ENCODE measurements at regions not wholly inside any gene's neighbourhood (a gene's known extent, or its start where the extent isn't known, plus 50 kb on each side); places are given as distances from the start of the nearest gene placed in this dataset.

DNA sequence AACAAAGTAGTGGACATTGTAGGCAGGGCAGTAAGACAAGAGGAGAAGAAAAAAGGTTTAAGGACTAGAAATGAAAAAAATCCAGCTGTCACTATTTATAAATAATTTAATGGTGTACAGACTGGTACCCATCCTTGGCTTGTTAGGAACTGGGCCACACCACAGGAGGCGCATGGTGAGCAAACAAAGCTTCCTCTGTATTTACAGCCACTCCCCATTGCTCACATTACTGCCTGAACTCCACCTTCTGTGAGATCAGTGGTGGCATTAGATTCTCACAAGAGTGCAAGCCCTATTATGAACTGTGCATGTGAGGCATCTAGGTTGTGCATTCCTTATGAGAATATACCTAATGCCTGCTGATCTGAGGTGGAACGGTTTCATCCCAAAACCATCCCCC lies 62.6 kb upstream of the DMAC1 start:
- H3K27me3 ChIP-seq (ENCODE audit: control insufficient read depth in 4 of 4, insufficient read depth in 4 of 4, low read length in 3 of 4) = peaks cover 0 to 3% (median 0%) of the 10 kb centered on the region in 4 donors
- no peak overlapping the region for H3K9ac ChIP-seq (ENCODE audit: low read depth in 1 of 2, low read length in 2 of 2)
- H3K9me3 ChIP-seq (ENCODE audit: control insufficient read depth in 4 of 4, low read length in 3 of 4) = no peaks in the 10 kb centered on the region
- WGBS = 67% methylated on average over 2 of the region's 2 CpGs
- H3K4me3 ChIP-seq (ENCODE audit: low read depth in 1 of 3, low read length in 3 of 3) = no peak overlapping the region
- DNase-seq (ENCODE audit: low spot score) = no peak
- H3K4me1 ChIP-seq (ENCODE audit: control insufficient read depth in 4 of 4, insufficient read depth in 4 of 4, low read length in 3 of 4) = no peaks in the 10 kb centered on the region
- TF ChIP-seq EGR1 (IDR thresholded peaks at IDR 0.05; ENCODE audit: low read depth in 2 of 2) = no peak
- TF ChIP-seq, protein P1, sequence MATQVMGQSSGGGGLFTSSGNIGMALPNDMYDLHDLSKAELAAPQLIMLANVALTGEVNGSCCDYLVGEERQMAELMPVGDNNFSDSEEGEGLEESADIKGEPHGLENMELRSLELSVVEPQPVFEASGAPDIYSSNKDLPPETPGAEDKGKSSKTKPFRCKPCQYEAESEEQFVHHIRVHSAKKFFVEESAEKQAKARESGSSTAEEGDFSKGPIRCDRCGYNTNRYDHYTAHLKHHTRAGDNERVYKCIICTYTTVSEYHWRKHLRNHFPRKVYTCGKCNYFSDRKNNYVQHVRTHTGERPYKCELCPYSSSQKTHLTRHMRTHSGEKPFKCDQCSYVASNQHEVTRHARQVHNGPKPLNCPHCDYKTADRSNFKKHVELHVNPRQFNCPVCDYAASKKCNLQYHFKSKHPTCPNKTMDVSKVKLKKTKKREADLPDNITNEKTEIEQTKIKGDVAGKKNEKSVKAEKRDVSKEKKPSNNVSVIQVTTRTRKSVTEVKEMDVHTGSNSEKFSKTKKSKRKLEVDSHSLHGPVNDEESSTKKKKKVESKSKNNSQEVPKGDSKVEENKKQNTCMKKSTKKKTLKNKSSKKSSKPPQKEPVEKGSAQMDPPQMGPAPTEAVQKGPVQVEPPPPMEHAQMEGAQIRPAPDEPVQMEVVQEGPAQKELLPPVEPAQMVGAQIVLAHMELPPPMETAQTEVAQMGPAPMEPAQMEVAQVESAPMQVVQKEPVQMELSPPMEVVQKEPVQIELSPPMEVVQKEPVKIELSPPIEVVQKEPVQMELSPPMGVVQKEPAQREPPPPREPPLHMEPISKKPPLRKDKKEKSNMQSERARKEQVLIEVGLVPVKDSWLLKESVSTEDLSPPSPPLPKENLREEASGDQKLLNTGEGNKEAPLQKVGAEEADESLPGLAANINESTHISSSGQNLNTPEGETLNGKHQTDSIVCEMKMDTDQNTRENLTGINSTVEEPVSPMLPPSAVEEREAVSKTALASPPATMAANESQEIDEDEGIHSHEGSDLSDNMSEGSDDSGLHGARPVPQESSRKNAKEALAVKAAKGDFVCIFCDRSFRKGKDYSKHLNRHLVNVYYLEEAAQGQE (IDR thresholded peaks at IDR 0.05) = no peak
- no peak for TF ChIP-seq NR2F2 (IDR thresholded peaks at IDR 0.05)
- TF ChIP-seq HNF4G (IDR thresholded peaks at IDR 0.05) = no peak
- TF ChIP-seq, protein P2, sequence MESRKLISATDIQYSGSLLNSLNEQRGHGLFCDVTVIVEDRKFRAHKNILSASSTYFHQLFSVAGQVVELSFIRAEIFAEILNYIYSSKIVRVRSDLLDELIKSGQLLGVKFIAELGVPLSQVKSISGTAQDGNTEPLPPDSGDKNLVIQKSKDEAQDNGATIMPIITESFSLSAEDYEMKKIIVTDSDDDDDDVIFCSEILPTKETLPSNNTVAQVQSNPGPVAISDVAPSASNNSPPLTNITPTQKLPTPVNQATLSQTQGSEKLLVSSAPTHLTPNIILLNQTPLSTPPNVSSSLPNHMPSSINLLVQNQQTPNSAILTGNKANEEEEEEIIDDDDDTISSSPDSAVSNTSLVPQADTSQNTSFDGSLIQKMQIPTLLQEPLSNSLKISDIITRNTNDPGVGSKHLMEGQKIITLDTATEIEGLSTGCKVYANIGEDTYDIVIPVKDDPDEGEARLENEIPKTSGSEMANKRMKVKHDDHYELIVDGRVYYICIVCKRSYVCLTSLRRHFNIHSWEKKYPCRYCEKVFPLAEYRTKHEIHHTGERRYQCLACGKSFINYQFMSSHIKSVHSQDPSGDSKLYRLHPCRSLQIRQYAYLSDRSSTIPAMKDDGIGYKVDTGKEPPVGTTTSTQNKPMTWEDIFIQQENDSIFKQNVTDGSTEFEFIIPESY (IDR thresholded peaks at IDR 0.05) = no peak
- TF ChIP-seq, protein P3, sequence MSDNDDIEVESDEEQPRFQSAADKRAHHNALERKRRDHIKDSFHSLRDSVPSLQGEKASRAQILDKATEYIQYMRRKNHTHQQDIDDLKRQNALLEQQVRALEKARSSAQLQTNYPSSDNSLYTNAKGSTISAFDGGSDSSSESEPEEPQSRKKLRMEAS (IDR thresholded peaks at IDR 0.05) = no peak
- no peak for TF ChIP-seq JUND (IDR thresholded peaks at IDR 0.05)
- TF ChIP-seq FOXA2 (IDR thresholded peaks at IDR 0.05) = no peak
- TF ChIP-seq, protein P4, sequence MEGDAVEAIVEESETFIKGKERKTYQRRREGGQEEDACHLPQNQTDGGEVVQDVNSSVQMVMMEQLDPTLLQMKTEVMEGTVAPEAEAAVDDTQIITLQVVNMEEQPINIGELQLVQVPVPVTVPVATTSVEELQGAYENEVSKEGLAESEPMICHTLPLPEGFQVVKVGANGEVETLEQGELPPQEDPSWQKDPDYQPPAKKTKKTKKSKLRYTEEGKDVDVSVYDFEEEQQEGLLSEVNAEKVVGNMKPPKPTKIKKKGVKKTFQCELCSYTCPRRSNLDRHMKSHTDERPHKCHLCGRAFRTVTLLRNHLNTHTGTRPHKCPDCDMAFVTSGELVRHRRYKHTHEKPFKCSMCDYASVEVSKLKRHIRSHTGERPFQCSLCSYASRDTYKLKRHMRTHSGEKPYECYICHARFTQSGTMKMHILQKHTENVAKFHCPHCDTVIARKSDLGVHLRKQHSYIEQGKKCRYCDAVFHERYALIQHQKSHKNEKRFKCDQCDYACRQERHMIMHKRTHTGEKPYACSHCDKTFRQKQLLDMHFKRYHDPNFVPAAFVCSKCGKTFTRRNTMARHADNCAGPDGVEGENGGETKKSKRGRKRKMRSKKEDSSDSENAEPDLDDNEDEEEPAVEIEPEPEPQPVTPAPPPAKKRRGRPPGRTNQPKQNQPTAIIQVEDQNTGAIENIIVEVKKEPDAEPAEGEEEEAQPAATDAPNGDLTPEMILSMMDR (IDR thresholded peaks at IDR 0.05; ENCODE audit: low read depth, low read length, missing input control) = no peak
- no peak for TF ChIP-seq YY1 (IDR thresholded peaks at IDR 0.05)
- no peak for TF ChIP-seq RXRA (IDR thresholded peaks at IDR 0.05)
- H3K36me3 ChIP-seq (ENCODE audit: control insufficient read depth in 4 of 4, insufficient read depth in 3 of 4, low read depth in 1 of 4, low read length in 3 of 4) = no peaks in the 10 kb centered on the region
- no peak overlapping the region for H3K27ac ChIP-seq (ENCODE audit: low read depth in 1 of 2, low read length in 2 of 2)

DNA sequence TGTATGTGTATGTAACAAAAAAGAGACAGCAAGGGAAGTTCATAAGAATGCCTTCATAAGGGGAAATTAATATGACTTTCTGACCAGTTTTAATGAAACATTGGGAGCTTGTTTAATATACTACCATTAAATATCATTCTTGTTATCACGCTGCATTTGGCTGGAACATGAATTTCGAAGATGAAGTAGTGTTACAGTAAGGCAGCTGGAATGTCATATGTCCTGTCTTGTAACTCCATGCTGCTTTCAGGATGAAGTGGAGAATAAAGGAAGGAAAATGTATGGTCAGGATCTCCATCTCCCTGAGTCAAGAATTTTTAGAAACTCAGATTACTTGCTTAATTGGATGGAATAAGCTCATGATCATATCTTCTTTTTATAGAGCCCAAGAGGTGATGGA lies 61.5 kb upstream of the DMAC1 start:
- Histone ChIP-seq H3K27ac (ENCODE audit: low read depth in 1 of 2, low read length in 2 of 2) (no peak overlapping the region), H3K36me3 (ENCODE audit: control insufficient read depth in 4 of 4, insufficient read depth in 3 of 4, low read depth in 1 of 4, low read length in 3 of 4) (no peaks in the 10 kb centered on the region), H3K4me1 (ENCODE audit: control insufficient read depth in 4 of 4, insufficient read depth in 4 of 4, low read length in 3 of 4) (no peaks in the 10 kb centered on the region), H3K27me3 (ENCODE audit: control insufficient read depth in 4 of 4, insufficient read depth in 4 of 4, low read length in 3 of 4) (peaks cover 0 to 3% (median 0%) of the 10 kb centered on the region in 4 donors), H3K9ac (ENCODE audit: low read depth in 1 of 2, low read length in 2 of 2) (no peak overlapping the region), H3K4me3 (ENCODE audit: low read depth in 1 of 3, low read length in 3 of 3) (no peak overlapping the region), H3K9me3 (ENCODE audit: control insufficient read depth in 4 of 4, low read length in 3 of 4) (no peaks in the 10 kb centered on the region)
- WGBS = 71% methylated on average over 2 of the region's 2 CpGs
- no peak for DNase-seq (ENCODE audit: low spot score)
- TF ChIP-seq, protein P3 (IDR thresholded peaks at IDR 0.05) = no peak
- no peak for TF ChIP-seq FOXA2 (IDR thresholded peaks at IDR 0.05)
- TF ChIP-seq GABPA (IDR thresholded peaks at IDR 0.05 in 1 of 2, conservative IDR thresholded peaks at IDR 0.05 in 1 of 2) = no peak
- no peak for TF ChIP-seq SP1 (IDR thresholded peaks at IDR 0.05)
- TF ChIP-seq, protein P1 (IDR thresholded peaks at IDR 0.05) = no peak
- TF ChIP-seq NR2F2 (IDR thresholded peaks at IDR 0.05) = no peak
- TF ChIP-seq, protein P4 (IDR thresholded peaks at IDR 0.05; ENCODE audit: low read depth, low read length, missing input control) = no peak
- TF ChIP-seq FOXA1 (IDR thresholded peaks at IDR 0.05) = no peak
- no peak for TF ChIP-seq YY1 (IDR thresholded peaks at IDR 0.05)
- TF ChIP-seq EGR1 (IDR thresholded peaks at IDR 0.05; ENCODE audit: low read depth in 2 of 2) = no peak
- TF ChIP-seq TAF1 (conservative IDR thresholded peaks at IDR 0.05) = no peak
- no peak for TF ChIP-seq HNF4G (IDR thresholded peaks at IDR 0.05)
